ENCODE measurements at regions not wholly inside any gene's neighbourhood (a gene's known extent, or its start where the extent isn't known, plus 50 kb on each side); places are given as distances from the start of the nearest gene placed in this dataset.

DNA sequence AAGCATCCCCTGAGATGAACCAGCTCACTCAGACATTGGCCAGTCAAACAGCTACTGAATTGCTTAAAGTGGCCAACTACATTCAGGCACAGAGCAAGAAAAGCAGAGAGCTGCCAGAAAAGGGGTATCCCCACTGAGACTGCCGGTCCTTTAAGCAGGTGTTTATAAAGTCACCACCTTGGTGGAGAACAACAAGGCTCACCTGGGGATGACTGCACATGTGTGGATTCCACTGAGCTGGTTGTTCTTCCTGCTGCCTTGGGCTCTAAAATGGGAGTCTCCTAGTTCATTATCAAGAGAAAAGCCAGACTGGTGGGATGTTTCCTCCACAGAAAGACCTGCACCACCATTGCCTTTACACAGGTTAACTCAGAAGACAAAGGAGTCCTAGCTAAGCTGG is 51.8 kb upstream of the IPO5 start:
- ChIA-PET CTCF (interaction anchor here (0.8 to 1.0 kb wide), 2 partner anchors 46 to 100 kb away, joined by 3 to 4 read pairs; no protein-coding TSS in a partner anchor), RAD21 (ENCODE audit: unreplicated experiment) (no interaction called here), POLR2A (no interaction called here), SMC1A (ENCODE audit: uncharacterized antibody, unreplicated experiment) (interaction anchor here (0.6 kb wide), 1 partner anchor 773 kb away, joined by 5 read pairs; no protein-coding TSS in a partner anchor)
- Histone ChIP-seq H3K27me3 (replicated peaks in 1 of 2; ENCODE audit: control insufficient read depth in 2 of 2, insufficient read depth in 2 of 2, low read length in 1 of 2) (no peaks in the 10 kb centered on the region; a peak in 1 of 4 replicates), H3K4me1 (ENCODE audit: control insufficient read depth, insufficient read depth, low read length) (no peaks in the 10 kb centered on the region), H3K4me2 (ENCODE audit: control insufficient read depth, insufficient read depth) (no peak overlapping the region), H3K9ac (ENCODE audit: control insufficient read depth, insufficient read depth, low read length) (no peak overlapping the region), H3K79me2 (ENCODE audit: control insufficient read depth, insufficient read depth, low read length) (no peaks in the 10 kb centered on the region), H3K27ac (ENCODE audit: control insufficient read depth, insufficient read depth) (no peak overlapping the region), H4K20me1 (ENCODE audit: control insufficient read depth, insufficient read depth) (no peaks in the 10 kb centered on the region), H3K9me3 (replicated peaks; ENCODE audit: control insufficient read depth, insufficient read depth, low read length) (no peaks in the 10 kb centered on the region), H3K36me3 (ENCODE audit: control insufficient read depth in 2 of 2, insufficient read depth in 2 of 2, low read length in 1 of 2) (no peaks in the 10 kb centered on the region), H3K4me3 (no peak overlapping the region), H2AFZ (ENCODE audit: control insufficient read depth, low read depth, low read length) (no peak overlapping the region)
- FAIRE-seq (no peak), DNase-seq (ENCODE audit: low read depth, low spot score) (no peak), ATAC-seq (no peak)
- in situ Hi-C loops (cut with MboI) = loop anchor here (5.0 kb wide), 1 partner anchor 49 kb away; no protein-coding TSS in a partner anchor
- no peak for TF ChIP-seq MTA2 (IDR thresholded peaks at IDR 0.05; ENCODE audit: low read depth)
- TF ChIP-seq DPF2 (IDR thresholded peaks at IDR 0.05) = no peak
- TF ChIP-seq IKZF1 (conservative IDR thresholded peaks at IDR 0.05) = no peak
- TF ChIP-seq PAX8 (IDR thresholded peaks at IDR 0.05) = no peak
- TF ChIP-seq, protein P1, sequence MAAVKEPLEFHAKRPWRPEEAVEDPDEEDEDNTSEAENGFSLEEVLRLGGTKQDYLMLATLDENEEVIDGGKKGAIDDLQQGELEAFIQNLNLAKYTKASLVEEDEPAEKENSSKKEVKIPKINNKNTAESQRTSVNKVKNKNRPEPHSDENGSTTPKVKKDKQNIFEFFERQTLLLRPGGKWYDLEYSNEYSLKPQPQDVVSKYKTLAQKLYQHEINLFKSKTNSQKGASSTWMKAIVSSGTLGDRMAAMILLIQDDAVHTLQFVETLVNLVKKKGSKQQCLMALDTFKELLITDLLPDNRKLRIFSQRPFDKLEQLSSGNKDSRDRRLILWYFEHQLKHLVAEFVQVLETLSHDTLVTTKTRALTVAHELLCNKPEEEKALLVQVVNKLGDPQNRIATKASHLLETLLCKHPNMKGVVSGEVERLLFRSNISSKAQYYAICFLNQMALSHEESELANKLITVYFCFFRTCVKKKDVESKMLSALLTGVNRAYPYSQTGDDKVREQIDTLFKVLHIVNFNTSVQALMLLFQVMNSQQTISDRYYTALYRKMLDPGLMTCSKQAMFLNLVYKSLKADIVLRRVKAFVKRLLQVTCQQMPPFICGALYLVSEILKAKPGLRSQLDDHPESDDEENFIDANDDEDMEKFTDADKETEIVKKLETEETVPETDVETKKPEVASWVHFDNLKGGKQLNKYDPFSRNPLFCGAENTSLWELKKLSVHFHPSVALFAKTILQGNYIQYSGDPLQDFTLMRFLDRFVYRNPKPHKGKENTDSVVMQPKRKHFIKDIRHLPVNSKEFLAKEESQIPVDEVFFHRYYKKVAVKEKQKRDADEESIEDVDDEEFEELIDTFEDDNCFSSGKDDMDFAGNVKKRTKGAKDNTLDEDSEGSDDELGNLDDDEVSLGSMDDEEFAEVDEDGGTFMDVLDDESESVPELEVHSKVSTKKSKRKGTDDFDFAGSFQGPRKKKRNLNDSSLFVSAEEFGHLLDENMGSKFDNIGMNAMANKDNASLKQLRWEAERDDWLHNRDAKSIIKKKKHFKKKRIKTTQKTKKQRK (IDR thresholded peaks at IDR 0.05; ENCODE audit: low read depth, low read length) = no peak
- no peak for TF ChIP-seq NR2F1 (conservative IDR thresholded peaks at IDR 0.05)
- no peak for TF ChIP-seq RUNX3 (IDR thresholded peaks at IDR 0.05; ENCODE audit: low read length)
- no peak for TF ChIP-seq ZSCAN29 (IDR thresholded peaks at IDR 0.05)
- TF ChIP-seq IRF4 (IDR thresholded peaks at IDR 0.05; ENCODE audit: low read depth, low read length) = no peak
- no peak for TF ChIP-seq ESRRA (IDR thresholded peaks at IDR 0.05; ENCODE audit: low read length)
- TF ChIP-seq, protein P2, sequence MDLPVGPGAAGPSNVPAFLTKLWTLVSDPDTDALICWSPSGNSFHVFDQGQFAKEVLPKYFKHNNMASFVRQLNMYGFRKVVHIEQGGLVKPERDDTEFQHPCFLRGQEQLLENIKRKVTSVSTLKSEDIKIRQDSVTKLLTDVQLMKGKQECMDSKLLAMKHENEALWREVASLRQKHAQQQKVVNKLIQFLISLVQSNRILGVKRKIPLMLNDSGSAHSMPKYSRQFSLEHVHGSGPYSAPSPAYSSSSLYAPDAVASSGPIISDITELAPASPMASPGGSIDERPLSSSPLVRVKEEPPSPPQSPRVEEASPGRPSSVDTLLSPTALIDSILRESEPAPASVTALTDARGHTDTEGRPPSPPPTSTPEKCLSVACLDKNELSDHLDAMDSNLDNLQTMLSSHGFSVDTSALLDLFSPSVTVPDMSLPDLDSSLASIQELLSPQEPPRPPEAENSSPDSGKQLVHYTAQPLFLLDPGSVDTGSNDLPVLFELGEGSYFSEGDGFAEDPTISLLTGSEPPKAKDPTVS (IDR thresholded peaks at IDR 0.05; ENCODE audit: low read depth, low read length) = no peak
- TF ChIP-seq, protein P3, sequence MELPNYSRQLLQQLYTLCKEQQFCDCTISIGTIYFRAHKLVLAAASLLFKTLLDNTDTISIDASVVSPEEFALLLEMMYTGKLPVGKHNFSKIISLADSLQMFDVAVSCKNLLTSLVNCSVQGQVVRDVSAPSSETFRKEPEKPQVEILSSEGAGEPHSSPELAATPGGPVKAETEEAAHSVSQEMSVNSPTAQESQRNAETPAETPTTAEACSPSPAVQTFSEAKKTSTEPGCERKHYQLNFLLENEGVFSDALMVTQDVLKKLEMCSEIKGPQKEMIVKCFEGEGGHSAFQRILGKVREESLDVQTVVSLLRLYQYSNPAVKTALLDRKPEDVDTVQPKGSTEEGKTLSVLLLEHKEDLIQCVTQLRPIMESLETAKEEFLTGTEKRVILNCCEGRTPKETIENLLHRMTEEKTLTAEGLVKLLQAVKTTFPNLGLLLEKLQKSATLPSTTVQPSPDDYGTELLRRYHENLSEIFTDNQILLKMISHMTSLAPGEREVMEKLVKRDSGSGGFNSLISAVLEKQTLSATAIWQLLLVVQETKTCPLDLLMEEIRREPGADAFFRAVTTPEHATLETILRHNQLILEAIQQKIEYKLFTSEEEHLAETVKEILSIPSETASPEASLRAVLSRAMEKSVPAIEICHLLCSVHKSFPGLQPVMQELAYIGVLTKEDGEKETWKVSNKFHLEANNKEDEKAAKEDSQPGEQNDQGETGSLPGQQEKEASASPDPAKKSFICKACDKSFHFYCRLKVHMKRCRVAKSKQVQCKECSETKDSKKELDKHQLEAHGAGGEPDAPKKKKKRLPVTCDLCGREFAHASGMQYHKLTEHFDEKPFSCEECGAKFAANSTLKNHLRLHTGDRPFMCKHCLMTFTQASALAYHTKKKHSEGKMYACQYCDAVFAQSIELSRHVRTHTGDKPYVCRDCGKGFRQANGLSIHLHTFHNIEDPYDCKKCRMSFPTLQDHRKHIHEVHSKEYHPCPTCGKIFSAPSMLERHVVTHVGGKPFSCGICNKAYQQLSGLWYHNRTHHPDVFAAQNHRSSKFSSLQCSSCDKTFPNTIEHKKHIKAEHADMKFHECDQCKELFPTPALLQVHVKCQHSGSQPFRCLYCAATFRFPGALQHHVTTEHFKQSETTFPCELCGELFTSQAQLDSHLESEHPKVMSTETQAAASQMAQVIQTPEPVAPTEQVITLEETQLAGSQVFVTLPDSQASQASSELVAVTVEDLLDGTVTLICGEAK (IDR thresholded peaks at IDR 0.05; ENCODE audit: borderline replicate concordance) = no peak
- no peak for TF ChIP-seq PAX5 (IDR thresholded peaks at IDR 0.05; ENCODE audit: borderline replicate concordance, low read depth, low read length)
- no peak for TF ChIP-seq PML (IDR thresholded peaks at IDR 0.05; ENCODE audit: low read length)
- 0% methylated on average over 1 of the region's 1 CpG for WGBS (ENCODE audit: insufficient coverage, insufficient replicate concordance, low lambda C conversion rate, missing lambda C conversion rate)
- intact Hi-C loops (cut with micrococcal nuclease; ENCODE audit: unreplicated experiment) = no loop called here
- no TSS peak for BruUV-seq (replicated peaks)

Measured in GM12878 (cell line).